DND-41 (cell line): ENCODE measurements at regions not wholly inside any gene's neighbourhood (a gene's known extent, or its start where the extent isn't known, plus 50 kb on each side); places are given as distances from the start of the nearest gene placed in this dataset.

Experiments
- EZH2 ChIP-seq: IDR thresholded peaks from 3 replicates; pipeline ENCODE4 v1.6.1; 2012; ENCODE audit warnings: borderline replicate concordance, low read depth, mild to moderate bottlenecking, moderate library complexity, low read length, inconsistent platforms; ENCODE audit not compliant: severe bottlenecking
- TF ChIP-seq, protein P1 (sequence below): IDR thresholded peaks from 2 replicates; pipeline ENCODE4 v1.5.1; 2012; ENCODE audit warnings: borderline replicate concordance, low read length, moderate library complexity, mild to moderate bottlenecking; ENCODE audit not compliant: poor library complexity, severe bottlenecking; ENCODE audit errors: extremely low read depth

DNA sequence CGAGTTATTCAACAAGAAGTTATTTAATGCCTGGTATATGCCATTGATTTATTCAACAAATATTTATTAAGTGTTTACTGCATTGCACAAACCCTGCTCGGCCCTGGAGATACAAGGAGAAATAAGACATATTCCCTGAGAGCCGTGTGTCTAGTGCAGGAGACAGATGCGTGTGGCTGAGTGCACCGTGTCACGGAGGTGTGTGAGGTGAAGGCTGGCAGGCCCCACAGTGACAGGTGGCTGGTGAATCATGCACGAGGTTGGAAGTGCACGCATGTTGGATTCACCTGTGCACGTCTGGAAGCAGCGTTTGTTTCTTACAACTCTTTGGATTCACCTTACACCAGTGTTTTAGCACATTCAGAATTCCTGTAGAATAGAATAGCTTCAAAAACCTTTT lies 136.6 kb upstream of the SHH start:
- TF ChIP-seq EZH2 = no peak
- TF ChIP-seq, protein P1, sequence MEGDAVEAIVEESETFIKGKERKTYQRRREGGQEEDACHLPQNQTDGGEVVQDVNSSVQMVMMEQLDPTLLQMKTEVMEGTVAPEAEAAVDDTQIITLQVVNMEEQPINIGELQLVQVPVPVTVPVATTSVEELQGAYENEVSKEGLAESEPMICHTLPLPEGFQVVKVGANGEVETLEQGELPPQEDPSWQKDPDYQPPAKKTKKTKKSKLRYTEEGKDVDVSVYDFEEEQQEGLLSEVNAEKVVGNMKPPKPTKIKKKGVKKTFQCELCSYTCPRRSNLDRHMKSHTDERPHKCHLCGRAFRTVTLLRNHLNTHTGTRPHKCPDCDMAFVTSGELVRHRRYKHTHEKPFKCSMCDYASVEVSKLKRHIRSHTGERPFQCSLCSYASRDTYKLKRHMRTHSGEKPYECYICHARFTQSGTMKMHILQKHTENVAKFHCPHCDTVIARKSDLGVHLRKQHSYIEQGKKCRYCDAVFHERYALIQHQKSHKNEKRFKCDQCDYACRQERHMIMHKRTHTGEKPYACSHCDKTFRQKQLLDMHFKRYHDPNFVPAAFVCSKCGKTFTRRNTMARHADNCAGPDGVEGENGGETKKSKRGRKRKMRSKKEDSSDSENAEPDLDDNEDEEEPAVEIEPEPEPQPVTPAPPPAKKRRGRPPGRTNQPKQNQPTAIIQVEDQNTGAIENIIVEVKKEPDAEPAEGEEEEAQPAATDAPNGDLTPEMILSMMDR = no peak
